NCI-H2227 (cell line): ENCODE measurements at regions not wholly inside any gene's neighbourhood (a gene's known extent, or its start where the extent isn't known, plus 50 kb on each side); places are given as distances from the start of the nearest gene placed in this dataset.
"Not testable (repeated sequence)": the region's sequence is repeated elsewhere in the genome, so short reads cannot be mapped to it uniquely, and the experiment has no call there.

ENCODE experiments used
- DNase-seq: peaks from one replicate; lab custom pipeline; 2025; ENCODE audit not compliant: unreplicated experiment; lab: John Stamatoyannopoulos, UW

- DNase-seq: no peak
These were observed 153.2 kb upstream of the RPL34 start for GRCh38 chr4:108466936-108467902.

DNA sequence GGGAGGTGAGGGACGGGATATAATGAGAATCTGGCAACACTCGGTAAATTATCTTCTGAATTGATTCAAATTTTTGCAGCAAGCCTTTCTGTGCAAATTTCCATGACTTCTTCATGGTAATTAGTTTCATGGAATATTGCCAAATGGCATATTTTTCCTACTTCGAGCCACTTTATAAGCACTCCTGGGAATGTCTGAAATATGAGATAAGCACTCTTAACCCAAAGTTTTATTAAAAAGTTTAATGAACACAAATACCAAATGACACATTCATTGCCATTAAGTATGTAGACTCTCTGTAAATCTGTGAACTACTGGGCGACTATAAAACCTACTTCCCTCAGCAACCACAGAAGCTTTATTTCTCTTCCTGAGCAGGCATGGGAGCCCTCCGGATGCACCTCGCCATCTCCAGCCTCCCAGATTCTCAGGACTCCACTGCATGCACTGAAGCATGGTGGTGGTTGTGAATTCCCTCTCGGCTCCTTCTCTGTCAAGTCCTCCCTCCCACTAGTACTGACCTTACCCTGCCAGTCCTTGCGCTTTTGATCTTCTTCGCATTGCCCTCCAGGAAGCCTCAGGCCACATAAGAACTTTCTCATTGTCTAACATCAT, 154.4 kb upstream of the RPL34 start:
- DNase-seq: no peak

GRCh38 chr4:108458681-108459080, 161.7 kb upstream of the RPL34 start:
- no peak for DNase-seq

- no peak for DNase-seq
These were observed 166.1 kb upstream of the RPL34 start for GRCh38 chr4:108454227-108454626.

GRCh38 chr4:108453366-108453765, 167.0 kb upstream of the RPL34 start:
- no peak for DNase-seq

DNA sequence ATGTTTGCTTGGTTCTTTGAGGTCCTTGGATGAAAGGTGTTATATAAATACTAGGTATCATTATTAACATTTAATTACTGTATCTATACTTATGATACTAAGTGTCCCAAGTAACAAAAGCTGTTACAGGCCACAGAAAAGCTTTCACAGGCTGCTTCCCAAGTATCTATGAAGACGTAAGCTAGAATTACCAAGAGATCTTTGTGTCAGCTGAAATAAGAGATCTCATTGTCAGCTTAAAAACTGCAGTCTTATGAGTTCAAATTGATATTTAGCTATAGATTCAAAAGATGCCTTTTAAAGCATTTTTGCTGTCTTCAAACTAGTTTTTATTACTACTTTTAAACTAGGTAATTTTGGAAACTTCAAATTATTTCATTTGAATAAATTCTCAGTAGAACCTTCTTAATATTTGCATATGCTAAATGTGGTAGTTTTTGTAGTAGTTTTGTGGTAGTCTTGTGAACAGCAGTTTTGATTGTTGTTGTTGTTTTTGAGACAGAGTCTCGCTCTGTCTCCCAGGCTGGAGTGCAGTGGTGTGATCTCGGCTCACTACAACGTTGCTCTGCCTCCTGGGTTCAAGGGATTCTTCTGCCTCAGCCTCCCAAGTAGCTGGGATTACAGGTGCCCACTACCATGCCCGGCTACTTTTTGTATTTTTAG, 170.0 kb upstream of the RPL34 start:
- DNase-seq: no peak

DNA sequence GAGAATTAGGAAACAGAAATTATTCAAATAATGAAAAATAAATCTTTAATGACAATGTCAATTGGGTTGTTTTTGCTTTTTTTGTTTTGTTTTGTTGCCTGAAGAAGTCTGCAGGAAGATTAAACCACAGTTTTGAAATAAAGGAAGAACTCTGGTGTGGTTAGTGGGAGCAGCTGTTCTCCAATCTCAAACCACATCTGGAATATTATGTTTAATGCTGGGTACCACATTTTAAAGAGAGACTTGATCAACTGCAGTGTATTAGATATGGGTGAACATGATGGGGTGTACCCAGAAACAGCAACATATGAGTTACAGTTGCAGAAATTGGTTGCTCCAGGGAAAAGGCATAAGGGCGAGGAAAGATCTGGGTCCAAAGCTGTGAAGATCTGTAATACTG, 171.2 kb upstream of the RPL34 start:
- no peak for DNase-seq

- no peak for DNase-seq
These were observed 173.8 kb upstream of the RPL34 start for GRCh38 chr4:108446556-108446955.

DNA sequence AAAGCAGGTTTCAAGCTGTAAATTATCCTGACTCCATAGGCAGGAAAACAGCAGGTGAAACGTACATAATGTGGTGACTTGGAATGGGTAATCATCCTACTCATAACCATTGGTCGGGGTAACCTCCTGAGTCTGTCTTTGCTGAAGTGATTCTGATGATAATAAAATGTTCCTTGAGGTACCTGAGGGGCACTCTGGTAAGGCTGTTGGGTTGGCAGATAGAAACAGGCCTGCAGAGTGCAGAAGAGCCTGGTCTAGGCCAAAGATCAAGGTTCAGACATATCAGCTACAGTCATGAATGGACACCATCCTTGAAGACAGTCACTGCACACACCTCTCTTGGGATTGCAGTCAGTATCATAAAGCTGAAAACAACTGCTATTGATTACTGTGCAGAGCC, 174.7 kb upstream of the RPL34 start:
- no peak for DNase-seq

- no peak for DNase-seq
These were observed 176.8 kb upstream of the RPL34 start for GRCh38 chr4:108443585-108443984.

DNA sequence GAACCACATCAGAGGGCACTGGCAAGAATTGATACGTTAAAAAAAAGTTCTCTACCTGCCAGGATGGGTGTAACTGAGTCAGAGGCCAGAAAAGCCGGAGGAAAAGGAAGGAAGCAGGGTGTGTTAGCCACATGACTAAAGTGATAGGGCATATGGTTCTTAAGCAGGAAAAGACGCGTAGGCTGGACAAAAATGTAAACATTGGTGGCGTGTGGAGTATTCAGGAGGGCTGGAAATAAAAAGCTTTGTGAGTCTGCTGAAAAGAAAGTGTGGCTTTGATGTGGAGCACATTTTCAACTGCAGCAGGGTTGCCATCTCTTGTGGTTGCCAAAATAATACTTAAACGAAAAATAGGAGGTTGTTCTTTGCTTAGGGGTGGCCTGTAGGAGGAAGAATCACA, 186.5 kb upstream of the RPL34 start:
- DNase-seq: no peak

- DNase-seq: not testable (repeated sequence)
These were observed 187.0 kb upstream of the RPL34 start for GRCh38 chr4:108433394-108433793.

- DNase-seq: no peak
These were observed 188.0 kb upstream of the RPL34 start for GRCh38 chr4:108432418-108432817.

DNA sequence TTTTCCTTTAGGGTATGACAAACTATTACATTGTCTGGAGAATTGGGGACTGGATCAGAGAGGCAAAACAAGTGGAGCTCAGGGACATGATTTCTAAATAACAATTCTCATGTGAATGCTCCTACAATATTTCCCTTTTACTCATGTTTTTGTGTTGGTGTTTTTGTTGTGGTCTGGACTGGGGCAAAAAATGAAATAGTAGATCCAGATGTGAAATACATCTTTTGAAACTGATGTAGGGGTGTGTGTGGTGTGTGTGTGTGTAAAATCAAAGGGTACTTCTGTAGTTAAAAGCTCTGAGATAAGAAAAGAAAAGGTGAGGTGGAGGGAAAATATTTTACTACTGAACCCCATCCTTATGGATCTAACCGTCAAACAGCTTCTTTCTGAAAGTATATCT, 188.4 kb upstream of the RPL34 start:
- no peak for DNase-seq

DNA sequence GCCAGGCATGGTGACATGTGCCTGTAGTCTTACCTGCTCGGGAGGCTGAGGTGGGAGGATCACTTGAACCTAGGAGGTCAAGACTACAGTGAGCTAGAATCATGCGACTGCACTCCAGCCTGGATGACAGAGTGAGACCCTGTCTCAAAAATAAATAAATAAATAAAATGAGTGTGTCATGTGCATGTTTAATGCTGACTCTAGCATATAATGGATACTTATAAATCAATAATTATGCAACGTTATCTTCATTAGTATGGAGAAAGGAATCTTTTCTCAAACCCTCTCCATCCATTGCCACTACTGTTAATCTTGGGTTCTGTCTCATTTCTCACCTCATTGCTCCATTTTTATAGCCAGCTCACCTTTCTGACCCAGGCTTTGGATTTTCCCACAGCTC, 189.5 kb upstream of the RPL34 start:
- DNase-seq: no peak

DNA sequence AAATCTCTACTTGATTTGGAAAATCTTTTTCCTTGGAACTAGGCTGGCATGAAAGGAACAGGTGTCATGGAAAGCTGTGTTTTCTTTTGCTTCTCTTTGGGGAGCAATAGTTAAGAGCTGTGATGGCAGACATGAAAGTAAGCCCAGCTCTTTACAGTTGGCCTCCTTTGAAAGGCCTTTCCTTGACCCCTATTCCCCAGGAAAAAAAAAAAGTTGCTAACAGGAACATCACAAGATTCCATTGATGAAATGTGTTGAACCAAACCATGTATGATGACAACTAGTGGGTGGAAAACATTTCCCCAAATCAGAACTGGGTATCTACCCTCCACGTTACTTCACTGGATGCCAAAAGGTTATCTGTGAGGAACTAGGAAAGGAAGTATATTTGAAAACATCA, 190.7 kb upstream of the RPL34 start:
- no peak for DNase-seq

GRCh38 chr4:108428923-108429322, 191.5 kb upstream of the RPL34 start:
- DNase-seq: no peak

DNA sequence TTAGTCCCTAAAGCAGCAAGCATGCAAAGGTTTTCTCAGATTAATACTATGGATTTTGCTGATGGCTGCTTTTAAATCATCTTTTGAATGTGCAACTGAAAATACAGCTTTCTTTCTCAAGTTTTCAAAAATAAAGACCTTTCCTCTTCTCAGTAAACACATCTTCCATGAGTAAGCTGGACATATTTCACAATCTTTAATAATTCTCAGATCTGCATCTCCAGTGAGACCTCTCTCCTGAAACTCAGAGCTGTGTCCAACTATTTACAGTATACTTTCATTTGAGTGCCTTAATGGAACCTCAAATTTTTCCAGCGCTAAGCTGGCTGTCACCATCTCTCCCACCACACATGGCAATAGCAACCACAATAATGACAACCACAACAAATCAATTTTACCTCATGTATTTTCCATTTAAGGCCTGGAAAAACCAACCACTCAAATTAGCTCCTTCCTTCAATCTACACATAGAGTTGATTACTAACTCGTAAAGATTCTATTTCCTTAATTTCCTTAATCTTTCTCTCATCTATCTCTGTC, 192.4 kb upstream of the RPL34 start:
- DNase-seq: no peak

- DNase-seq: no peak
These were observed 193.9 kb upstream of the RPL34 start for GRCh38 chr4:108426493-108426892.

DNA sequence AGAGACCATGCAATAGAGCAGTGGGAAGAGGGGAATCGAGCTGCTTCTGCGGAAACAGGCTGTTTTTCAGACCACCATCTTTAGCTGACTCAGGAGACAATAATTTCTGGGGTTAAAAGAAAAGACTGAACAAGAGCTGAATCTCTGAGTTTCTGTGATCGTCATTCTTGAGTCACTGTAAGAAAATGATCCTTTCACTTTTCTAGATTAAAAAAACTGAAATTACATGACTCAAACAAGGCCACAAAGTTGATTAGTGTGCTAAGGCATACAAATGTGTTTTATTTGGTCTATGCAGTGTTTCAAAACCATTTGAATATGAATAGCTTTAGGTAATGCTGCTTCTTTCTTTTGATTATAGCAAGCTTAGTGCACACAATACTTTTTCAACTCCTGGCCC, 194.4 kb upstream of the RPL34 start:
- no peak for DNase-seq

GRCh38 chr4:108417923-108418322, 202.5 kb upstream of the RPL34 start:
- no peak for DNase-seq

GRCh38 chr4:108416831-108417230, 203.5 kb upstream of the RPL34 start:
- DNase-seq: no peak
